T1000 (cell line): ENCODE measurements at regions not wholly inside any gene's neighbourhood (a gene's known extent, or its start where the extent isn't known, plus 50 kb on each side); places are given as distances from the start of the nearest gene placed in this dataset.

Experiments
- DNase-seq: peaks from one replicate; lab custom pipeline; 2025; ENCODE audit warnings: mixed read lengths; lab: John Stamatoyannopoulos, UW

GRCh38 chr9:75616052-75616451, 274.4 kb upstream of the PCSK5 start:
- no peak for DNase-seq

DNA sequence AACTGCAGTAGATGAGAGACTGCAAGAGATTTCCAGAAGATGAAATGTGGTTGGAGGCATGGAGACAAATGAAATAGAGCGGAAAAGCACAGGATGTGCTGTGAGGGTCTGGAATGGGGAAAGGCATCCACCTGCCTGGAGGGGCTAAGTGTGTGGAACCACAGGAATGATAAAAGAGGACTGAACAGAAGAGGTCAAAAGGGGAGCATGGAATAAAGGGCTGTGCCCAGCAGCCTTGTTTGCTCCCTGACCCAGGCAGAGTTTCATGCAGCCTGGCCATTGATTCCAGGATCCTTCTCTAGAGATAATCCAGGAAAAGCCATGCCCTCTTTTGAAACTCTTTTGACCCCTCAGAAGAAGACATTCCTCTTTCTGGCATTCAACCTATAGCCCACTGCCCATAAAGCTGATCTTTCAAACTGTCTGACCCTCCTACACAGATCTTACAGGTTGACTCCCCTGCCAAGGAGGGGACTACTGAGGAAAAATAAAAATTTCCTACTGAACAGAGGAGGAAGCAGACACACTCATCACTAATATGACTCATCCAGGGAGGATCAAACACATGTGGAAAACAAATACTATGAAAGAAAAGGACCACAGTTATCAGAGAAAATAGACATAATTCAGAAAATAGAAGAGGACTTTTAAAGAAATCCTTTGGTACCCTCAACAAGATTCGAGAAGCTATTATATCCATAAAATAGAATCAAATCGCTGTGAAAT, 273.5 kb upstream of the PCSK5 start:
- DNase-seq: no peak

DNA sequence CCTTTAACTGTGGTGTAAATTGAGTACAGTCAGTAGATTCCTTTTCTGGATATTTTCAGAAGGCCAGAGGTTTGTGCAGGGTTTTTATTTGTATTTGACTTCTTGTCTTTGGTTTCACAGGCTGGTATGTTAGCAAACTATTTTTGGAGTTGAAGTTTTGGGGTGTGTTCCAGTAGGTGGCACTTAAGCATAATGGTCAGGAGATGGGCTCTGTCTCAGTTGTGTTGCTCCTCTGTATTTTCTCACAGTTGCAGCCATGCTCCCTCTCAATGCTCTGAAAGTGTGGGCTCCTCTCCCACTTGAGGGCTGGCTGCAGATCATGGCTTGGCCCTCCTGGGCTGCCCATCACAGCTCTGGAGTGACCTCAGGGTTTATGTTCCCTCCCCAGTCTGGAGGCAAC, 267.0 kb upstream of the PCSK5 start:
- no peak for DNase-seq

DNA sequence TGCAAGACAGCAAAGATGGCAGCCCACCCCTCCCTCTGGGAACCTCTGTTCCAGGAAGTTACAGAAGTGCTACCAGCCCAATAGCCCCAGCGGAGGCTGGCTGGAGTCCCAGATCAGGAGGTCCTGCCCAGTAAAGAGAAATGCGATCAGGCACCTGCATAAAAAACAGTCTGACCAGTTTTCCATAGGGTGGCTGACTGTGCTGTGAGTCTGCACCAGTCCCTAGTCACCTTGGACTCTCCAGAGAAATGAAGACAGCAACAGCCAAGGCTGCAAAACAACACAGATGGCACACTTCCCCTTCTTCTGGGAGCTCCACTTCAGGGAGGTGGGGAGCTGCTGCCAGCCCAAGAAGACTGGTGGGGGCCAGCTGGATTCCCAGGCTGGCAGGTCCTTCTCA, 265.5 kb upstream of the PCSK5 start:
- DNase-seq: no peak

DNA sequence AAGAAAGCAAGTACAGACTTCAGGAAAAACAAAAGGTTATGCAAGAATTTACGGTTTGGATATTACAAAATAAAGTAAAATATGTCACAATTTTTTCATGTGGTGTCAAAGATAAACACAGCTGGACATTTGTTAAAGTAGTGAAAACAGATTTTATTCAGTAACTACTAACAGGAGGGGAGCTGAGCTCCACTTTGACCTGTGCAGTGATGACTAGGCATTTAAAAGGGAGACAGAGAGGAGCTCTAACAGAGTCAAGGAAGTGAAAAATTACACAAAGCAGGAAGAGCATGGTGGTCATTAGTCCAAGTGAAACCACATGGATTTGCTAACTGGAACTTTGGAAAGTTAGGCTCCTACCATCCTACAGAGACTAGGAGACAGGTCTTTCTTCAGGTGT, 263.6 kb upstream of the PCSK5 start:
- DNase-seq: no peak

DNA sequence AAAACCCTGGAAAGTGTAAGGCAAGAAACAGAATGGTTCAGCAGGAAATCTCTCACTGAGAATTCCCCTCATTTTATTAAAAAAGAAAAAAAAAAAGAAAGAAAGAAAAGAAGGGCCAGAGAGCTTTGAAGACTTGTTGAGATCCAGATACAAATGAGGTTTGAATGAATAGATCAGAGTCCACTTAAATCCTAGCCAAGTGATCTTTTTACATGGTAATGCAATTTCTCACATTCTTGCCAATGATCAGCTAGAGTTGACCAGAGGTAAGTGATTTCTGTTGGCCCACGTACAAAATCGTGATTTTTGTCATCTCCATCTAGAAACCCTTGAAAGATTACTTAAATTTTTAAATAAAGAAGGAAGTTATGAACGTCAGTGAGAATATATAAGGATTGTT, 261.5 kb upstream of the PCSK5 start:
- DNase-seq: no peak

DNA sequence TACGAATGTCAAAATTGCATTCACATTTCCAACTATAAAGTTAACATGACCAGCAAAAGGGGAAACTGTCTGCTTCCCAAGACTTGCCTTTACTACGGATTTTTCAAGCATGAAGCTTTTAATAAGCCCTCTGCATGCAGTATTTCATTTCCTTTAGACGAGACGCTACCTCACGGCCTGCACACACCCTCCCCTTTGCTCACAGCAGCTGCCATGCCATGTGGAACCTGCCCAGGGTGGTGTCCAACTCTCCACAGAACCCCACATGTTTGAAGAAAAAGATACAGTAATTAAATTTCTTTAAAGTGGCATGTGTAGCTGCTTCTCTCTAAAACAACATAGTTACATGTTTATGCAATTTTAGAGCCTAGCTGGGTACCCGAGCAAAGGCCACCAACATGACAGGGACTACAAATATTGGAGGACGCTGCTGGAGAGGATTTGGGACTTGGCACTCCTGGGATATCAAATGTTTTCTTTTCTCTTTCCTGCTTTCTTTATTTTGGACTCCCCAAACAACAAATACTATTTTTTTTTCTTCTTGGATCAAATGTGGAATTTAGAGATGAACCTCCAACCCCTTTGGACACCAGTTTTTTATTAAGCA, 256.9 kb upstream of the PCSK5 start:
- no peak for DNase-seq

GRCh38 chr9:75636427-75637045, 253.9 kb upstream of the PCSK5 start:
- no peak for DNase-seq

- DNase-seq: no peak
Measured at GRCh38 chr9:75639971-75640610, 250.4 kb upstream of the PCSK5 start.

- no peak for DNase-seq
Measured at GRCh38 chr9:75642522-75642921, 248.0 kb upstream of the PCSK5 start.

- no peak for DNase-seq
Measured at GRCh38 chr9:75644649-75645048, 245.8 kb upstream of the PCSK5 start.

GRCh38 chr9:75648034-75648433, 242.4 kb upstream of the PCSK5 start:
- DNase-seq: no peak

DNA sequence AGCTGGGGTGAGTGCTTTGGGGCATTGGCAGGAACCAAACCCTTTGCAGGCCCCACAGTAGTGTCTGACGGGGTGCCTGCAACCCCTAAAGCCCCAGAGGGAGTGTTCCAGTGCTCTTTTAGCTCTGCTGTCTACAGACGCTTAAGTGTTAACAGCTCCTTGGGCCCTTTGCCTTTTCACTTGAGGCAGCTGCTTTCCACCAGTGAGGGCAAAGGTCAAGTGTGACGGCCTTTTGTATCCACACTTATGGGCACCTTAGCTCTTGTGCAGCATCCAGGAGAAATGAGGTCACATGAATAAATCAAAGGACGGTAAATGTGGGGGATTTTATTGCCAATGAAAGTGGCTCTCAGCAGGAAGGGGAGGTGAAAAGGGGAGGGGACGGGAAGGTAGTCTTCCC, 241.4 kb upstream of the PCSK5 start:
- no peak for DNase-seq

GRCh38 chr9:75651709-75652108, 238.8 kb upstream of the PCSK5 start:
- DNase-seq: no peak

DNA sequence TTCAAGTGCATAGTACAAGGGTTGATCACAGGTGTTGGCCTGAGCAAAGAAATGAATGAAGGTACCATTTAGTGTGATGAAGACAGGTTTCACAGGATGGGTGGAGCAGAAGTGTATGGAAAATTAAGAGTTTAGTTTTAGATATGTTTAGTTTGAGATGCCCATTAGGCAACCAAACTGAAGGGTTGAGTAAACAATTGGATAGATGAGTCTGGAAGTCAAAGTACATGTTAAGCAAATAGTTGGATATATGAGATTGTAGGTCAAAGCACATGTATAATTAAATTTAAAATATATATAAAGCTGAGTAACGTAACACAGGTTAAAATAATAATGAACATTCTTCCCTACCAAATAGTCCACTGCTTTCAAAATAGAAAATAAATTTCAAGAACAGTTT, 237.1 kb upstream of the PCSK5 start:
- DNase-seq: no peak

DNA sequence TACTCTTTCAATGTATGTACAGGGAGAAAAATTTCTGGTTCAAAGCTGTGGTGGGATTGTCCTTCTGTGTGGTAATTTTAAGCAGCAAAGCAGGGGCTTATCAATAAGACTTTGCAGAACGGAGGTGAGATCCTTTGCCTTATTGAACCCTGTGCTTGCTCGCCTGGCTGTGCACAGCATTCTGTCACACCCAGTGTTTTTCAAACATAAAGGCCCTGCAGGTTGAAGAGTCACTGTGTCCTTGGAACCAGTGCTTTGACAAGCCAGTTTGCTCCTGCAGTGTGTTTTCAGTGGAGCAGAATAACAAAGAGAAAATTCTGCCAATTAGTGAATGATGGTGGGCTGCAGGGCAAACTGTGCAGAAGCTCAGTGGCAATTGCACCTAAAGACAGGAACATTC, 236.7 kb upstream of the PCSK5 start:
- DNase-seq: no peak

DNA sequence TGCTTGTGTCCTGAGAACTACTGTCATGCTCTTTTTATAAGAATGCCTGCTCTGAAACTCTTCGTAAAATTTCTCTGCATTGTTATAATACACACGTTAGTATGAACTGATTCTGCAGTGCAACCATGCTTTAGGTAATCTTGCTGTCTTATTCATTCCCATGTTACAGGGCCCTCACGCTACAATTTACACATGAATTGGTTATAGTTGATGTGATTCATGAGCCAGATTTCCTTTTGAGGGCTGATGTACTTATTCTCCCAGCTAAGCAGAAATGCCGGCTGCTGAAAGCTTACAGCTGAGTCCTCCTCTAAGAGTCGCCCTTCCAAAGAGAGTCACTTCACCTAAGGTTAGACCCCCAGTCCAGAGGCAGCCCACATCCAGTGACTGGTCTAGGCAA, 233.5 kb upstream of the PCSK5 start:
- no peak for DNase-seq

- DNase-seq: no peak
Measured at GRCh38 chr9:75658301-75658905, 232.1 kb upstream of the PCSK5 start.

DNA sequence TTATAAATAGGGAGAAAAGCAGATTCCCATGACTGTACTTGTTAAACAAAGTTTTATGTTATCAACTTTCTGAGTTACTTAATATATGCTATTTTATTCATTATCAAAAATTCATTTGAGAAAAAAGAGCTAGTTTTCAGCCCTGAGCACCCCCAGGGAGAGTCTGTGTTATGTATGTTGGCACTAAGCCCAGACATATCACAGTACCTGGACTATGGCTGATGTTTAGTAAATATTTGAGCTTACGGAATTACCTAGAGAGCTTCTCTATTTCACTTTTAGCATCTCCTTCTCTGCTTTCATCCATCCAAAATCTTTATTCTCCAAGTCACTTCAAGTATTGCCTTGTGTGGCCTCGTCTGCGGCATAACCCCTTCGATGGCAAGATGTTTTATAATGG, 225.9 kb upstream of the PCSK5 start:
- DNase-seq: no peak

- no peak for DNase-seq
Measured at GRCh38 chr9:75666856-75667554, 223.5 kb upstream of the PCSK5 start.

DNA sequence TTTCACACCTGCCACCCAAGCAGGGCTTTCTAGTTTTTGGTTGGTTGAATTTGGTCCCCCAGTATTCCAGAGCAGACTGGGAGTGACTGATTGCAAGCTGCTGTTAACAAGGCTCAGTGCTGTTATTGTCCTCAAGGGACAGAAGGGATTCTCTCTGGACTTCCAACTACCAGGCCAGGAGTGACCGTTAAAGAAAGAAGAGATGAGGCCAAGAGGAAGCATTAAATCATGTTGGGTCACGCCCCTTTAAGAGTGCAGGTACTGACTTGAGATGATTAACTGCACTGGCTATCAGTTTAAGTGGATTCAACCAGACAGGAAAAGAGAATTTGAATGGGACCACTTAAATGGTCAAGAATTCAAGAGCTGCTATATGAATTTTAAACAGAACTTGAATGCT, 220.8 kb upstream of the PCSK5 start:
- no peak for DNase-seq

GRCh38 chr9:75671354-75671753, 219.1 kb upstream of the PCSK5 start:
- DNase-seq: no peak
